ENCODE measurements at regions not wholly inside any gene's neighbourhood (a gene's known extent, or its start where the extent isn't known, plus 50 kb on each side); places are given as distances from the start of the nearest gene placed in this dataset.

DNA sequence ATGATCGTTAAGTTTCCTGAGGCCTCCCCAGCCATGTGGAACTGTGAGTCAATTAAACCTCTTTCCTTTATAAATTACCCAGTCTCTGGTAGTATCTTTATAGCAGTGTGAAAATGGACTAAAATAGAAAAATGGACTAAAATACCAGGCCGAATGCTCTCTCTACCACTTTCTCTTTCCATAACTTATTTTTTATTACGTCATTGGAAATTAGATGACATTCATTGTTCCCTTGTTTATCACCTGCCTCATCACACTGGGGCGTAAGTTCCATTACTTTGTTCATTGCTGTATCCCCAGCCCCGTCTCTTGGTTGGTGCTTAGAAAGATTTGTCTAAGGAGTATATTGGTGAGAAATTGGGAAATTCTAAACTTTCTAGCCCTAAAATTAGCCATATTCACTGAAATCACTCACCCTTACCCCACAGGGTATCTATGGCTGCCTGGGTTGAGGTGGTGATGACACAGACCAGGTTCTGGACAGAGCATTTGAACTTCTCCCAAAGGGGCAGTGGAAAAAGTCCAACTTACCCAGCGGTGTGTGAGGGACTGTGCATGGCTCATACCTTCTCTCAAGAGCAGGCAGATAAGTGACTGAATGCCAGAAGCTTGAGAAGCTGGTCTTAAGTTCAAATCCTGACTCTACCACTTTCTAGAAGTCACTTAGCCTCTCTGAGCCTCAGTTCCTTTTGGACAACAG is 50.9 kb upstream of the TP53I11 start:
- TF ChIP-seq, protein P1, sequence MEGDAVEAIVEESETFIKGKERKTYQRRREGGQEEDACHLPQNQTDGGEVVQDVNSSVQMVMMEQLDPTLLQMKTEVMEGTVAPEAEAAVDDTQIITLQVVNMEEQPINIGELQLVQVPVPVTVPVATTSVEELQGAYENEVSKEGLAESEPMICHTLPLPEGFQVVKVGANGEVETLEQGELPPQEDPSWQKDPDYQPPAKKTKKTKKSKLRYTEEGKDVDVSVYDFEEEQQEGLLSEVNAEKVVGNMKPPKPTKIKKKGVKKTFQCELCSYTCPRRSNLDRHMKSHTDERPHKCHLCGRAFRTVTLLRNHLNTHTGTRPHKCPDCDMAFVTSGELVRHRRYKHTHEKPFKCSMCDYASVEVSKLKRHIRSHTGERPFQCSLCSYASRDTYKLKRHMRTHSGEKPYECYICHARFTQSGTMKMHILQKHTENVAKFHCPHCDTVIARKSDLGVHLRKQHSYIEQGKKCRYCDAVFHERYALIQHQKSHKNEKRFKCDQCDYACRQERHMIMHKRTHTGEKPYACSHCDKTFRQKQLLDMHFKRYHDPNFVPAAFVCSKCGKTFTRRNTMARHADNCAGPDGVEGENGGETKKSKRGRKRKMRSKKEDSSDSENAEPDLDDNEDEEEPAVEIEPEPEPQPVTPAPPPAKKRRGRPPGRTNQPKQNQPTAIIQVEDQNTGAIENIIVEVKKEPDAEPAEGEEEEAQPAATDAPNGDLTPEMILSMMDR (IDR thresholded peaks at IDR 0.05; ENCODE audit: insufficient read depth, low read length): no peak
- TF ChIP-seq POLR2AphosphoS5 (IDR thresholded peaks at IDR 0.05; ENCODE audit: low read depth): no peak
- no peak for TF ChIP-seq REST (IDR thresholded peaks at IDR 0.05; ENCODE audit: insufficient replicate concordance, low read depth)
- TF ChIP-seq GABPA (IDR thresholded peaks at IDR 0.05; ENCODE audit: low read depth): no peak
- no peak for TF ChIP-seq SPI1 (IDR thresholded peaks at IDR 0.05; ENCODE audit: borderline replicate concordance, low read depth)

Data from HL-60 (cell line).